ENCODE measurements at regions not wholly inside any gene's neighbourhood (a gene's known extent, or its start where the extent isn't known, plus 50 kb on each side); places are given as distances from the start of the nearest gene placed in this dataset.

- CTCF ChIA-PET, result no interaction called here
- TF ChIP-seq SMAD4 (CRISPR knock-in tag; IDR thresholded peaks at IDR 0.05) (no peak), ZNF532 (CRISPR knock-in tag; IDR thresholded peaks at IDR 0.05; ENCODE audit: borderline replicate concordance) (no peak), GTF2I (CRISPR knock-in tag; conservative IDR thresholded peaks at IDR 0.05) (no peak), USF2 (CRISPR knock-in tag; IDR thresholded peaks at IDR 0.05) (no peak), E2F5 (CRISPR knock-in tag; IDR thresholded peaks at IDR 0.05) (no peak), ZNF263 (CRISPR knock-in tag; IDR thresholded peaks at IDR 0.05; ENCODE audit: low read depth) (no peak), FOXJ3 (CRISPR knock-in tag; IDR thresholded peaks at IDR 0.05; ENCODE audit: borderline replicate concordance) (no peak), JAZF1 (CRISPR knock-in tag; IDR thresholded peaks at IDR 0.05) (no peak), MXD4 (CRISPR knock-in tag; IDR thresholded peaks at IDR 0.05; ENCODE audit: borderline replicate concordance) (no peak), ZNF671 (CRISPR knock-in tag; IDR thresholded peaks at IDR 0.05) (no peak), ATF3 (CRISPR knock-in tag; conservative IDR thresholded peaks at IDR 0.05) (no peak), E2F4 (CRISPR knock-in tag; IDR thresholded peaks at IDR 0.05; ENCODE audit: borderline replicate concordance, low read depth) (no peak), ESRRA (CRISPR knock-in tag; IDR thresholded peaks at IDR 0.05; ENCODE audit: borderline replicate concordance) (no peak), FOXP4 (CRISPR knock-in tag; IDR thresholded peaks at IDR 0.05) (no peak)
- H3K27ac Mint-ChIP-seq, result no peak overlapping the region
- H3K4me3 Mint-ChIP-seq, result no peak overlapping the region
- POLR2A ChIA-PET, result no interaction called here
- H3K36me3 Mint-ChIP-seq, result 0 out of 2 replicates have a peak, but pooled peaks cover 4% of the 10 kb centered on the region
- H3K9me3 Mint-ChIP-seq, result peaks cover 34% of the 10 kb centered on the region
- no peaks in the 10 kb centered on the region for H3K27me3 Mint-ChIP-seq (ENCODE audit: low read depth)
- ATAC-seq (no peak), DNase-seq (ENCODE audit: low spot score) (no peak)
- H3K4me1 Mint-ChIP-seq, result peaks cover 7% of the 10 kb centered on the region
Measured at GRCh38 chr13:36571444-36571843, 102.4 kb upstream of the SERTM1 start.

GRCh38 chr13:36582977-36583376 lies 90.8 kb upstream of the SERTM1 start:
- no peaks in the 10 kb centered on the region for H3K4me1 Mint-ChIP-seq
- no peaks in the 10 kb centered on the region for H3K27me3 Mint-ChIP-seq (ENCODE audit: low read depth)
- ATAC-seq (no peak), DNase-seq (ENCODE audit: low spot score) (no peak)
- H3K36me3 Mint-ChIP-seq, result no peaks in the 10 kb centered on the region
- no peak overlapping the region for H3K4me3 Mint-ChIP-seq
- POLR2A ChIA-PET, result no interaction called here
- no peaks in the 10 kb centered on the region for H3K9me3 Mint-ChIP-seq
- H3K27ac Mint-ChIP-seq, result no peak overlapping the region
- CTCF ChIA-PET, result no interaction called here
- no peak for TF ChIP-seq E2F5 (CRISPR knock-in tag; IDR thresholded peaks at IDR 0.05)
- no peak for TF ChIP-seq TEAD1 (CRISPR knock-in tag; IDR thresholded peaks at IDR 0.05)
- TF ChIP-seq FOXP4 (CRISPR knock-in tag; IDR thresholded peaks at IDR 0.05), result no peak
- TF ChIP-seq ZNF425 (CRISPR knock-in tag; conservative IDR thresholded peaks at IDR 0.05), result no peak
- TF ChIP-seq ZNF423 (CRISPR knock-in tag; IDR thresholded peaks at IDR 0.05), result no peak
- no peak for TF ChIP-seq SMAD4 (CRISPR knock-in tag; IDR thresholded peaks at IDR 0.05)
- TF ChIP-seq ZNF416 (CRISPR knock-in tag; IDR thresholded peaks at IDR 0.05), result no peak
- TF ChIP-seq NFATC4 (CRISPR knock-in tag; IDR thresholded peaks at IDR 0.05), result no peak
- TF ChIP-seq NR1H2 (CRISPR knock-in tag; IDR thresholded peaks at IDR 0.05), result no peak

Measured in WTC11 (cell line).